Heart left ventricle (tissue), 13 donors: ENCODE measurements at regions not wholly inside any gene's neighbourhood (a gene's known extent, or its start where the extent isn't known, plus 50 kb on each side); places are given as distances from the start of the nearest gene placed in this dataset.

Source experiments
- CTCF ChIP-seq, 12 donors: fragments of 200-600 bp; sonication (generic) in 4 of 12; IDR thresholded peaks; one replicate each; pipeline versions ENCODE4 v1.5.0 to v1.8.0; 2018 to 2022; ENCODE audit warnings: antibody characterized with exemption in 12 of 12, mild to moderate bottlenecking in 5 of 12
- POLR2A ChIP-seq, 2 donors: fragments of 450-650 bp; IDR thresholded peaks; one replicate each; pipeline ENCODE4 v1.6.1; 2017; ENCODE audit warnings: antibody characterized with exemption in 2 of 2, mild to moderate bottlenecking in 2 of 2, moderate library complexity in 2 of 2
- donor health status: ischemic (EF 13 %, LVEDD 7.1; RV severe dilation, severe dysfunction).
- donor health status: DM: no; HTN: yes; CAD: no.
- donor health status: DM: no; HTN: no; CAD: no.
- donor health status: ischemic (EF 25% LVEDD 6.9; RV normal size, moderate dysfunction).
- donor health status: ischemic (EF 25% LVEDD 5.7; RV mildly dilated, moderate dysfunction).
- donor health status: ischemic (EF 35%, LVEDD 5.7; RV mildly dilated, moderate dysfunction).
- donor health status: nonischemic (EF 11% LVEDD 7.7; RV severe dilation, severe dysfunction).
- donor health status: DM: yes; HTN: yes; CAD: no.
- donor health status: PGD.
- donor health status: ischemic (EF 29% LVEDD 5.4; RV normal size, mild dysfunction).
- donor health status: nonischemic (EF 23%, LVEDD 6.1; RV moderate dilation, normal function).

GRCh38 chr10:78383378-78384048 lies 349.9 kb downstream of the RPS24 start:
- no peak for TF ChIP-seq CTCF (IDR thresholded peaks at IDR 0.05)
- no peak for TF ChIP-seq POLR2A (IDR thresholded peaks at IDR 0.05)
